ENCODE measurements at regions not wholly inside any gene's neighbourhood (a gene's known extent, or its start where the extent isn't known, plus 50 kb on each side); places are given as distances from the start of the nearest gene placed in this dataset.

DNA sequence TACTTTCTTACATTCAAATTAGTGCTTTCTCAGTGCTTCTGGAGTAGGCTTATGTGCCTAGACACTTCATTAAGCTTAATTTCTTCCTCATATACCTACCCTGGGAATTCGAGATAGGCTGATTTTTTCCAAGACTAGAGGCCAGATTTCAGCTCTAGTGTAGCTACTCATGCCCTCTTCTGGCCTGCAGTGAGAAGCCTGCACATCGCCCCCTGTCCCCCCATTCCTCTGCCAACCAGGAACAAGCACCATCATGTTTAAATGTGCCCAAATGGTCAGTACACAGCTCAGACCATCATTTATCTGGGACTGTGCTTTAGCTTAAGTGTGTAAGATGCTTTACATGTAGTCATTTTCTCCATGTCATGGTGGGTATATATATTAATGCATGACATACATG lies 1218.8 kb upstream of the LRRTM1 start:
- TF ChIP-seq, protein P1, sequence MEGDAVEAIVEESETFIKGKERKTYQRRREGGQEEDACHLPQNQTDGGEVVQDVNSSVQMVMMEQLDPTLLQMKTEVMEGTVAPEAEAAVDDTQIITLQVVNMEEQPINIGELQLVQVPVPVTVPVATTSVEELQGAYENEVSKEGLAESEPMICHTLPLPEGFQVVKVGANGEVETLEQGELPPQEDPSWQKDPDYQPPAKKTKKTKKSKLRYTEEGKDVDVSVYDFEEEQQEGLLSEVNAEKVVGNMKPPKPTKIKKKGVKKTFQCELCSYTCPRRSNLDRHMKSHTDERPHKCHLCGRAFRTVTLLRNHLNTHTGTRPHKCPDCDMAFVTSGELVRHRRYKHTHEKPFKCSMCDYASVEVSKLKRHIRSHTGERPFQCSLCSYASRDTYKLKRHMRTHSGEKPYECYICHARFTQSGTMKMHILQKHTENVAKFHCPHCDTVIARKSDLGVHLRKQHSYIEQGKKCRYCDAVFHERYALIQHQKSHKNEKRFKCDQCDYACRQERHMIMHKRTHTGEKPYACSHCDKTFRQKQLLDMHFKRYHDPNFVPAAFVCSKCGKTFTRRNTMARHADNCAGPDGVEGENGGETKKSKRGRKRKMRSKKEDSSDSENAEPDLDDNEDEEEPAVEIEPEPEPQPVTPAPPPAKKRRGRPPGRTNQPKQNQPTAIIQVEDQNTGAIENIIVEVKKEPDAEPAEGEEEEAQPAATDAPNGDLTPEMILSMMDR (IDR thresholded peaks at IDR 0.05): no peak
- no peak for TF ChIP-seq RFX5 (IDR thresholded peaks at IDR 0.05)
- TF ChIP-seq POLR2A (IDR thresholded peaks at IDR 0.05; ENCODE audit: low read length): no peak
- no peak for TF ChIP-seq SMC3 (IDR thresholded peaks at IDR 0.05)
- TF ChIP-seq REST (IDR thresholded peaks at IDR 0.05): no peak
- no peak for TF ChIP-seq KDM5A (IDR thresholded peaks at IDR 0.05)
- TF ChIP-seq, protein P2, sequence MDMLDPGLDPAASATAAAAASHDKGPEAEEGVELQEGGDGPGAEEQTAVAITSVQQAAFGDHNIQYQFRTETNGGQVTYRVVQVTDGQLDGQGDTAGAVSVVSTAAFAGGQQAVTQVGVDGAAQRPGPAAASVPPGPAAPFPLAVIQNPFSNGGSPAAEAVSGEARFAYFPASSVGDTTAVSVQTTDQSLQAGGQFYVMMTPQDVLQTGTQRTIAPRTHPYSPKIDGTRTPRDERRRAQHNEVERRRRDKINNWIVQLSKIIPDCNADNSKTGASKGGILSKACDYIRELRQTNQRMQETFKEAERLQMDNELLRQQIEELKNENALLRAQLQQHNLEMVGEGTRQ (IDR thresholded peaks at IDR 0.05): no peak
- TF ChIP-seq, protein P3, sequence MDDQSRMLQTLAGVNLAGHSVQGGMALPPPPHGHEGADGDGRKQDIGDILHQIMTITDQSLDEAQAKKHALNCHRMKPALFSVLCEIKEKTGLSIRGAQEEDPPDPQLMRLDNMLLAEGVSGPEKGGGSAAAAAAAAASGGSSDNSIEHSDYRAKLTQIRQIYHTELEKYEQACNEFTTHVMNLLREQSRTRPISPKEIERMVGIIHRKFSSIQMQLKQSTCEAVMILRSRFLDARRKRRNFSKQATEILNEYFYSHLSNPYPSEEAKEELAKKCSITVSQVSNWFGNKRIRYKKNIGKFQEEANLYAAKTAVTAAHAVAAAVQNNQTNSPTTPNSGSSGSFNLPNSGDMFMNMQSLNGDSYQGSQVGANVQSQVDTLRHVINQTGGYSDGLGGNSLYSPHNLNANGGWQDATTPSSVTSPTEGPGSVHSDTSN (IDR thresholded peaks at IDR 0.05): no peak
- no peak for TF ChIP-seq TP53 (CRISPR knock-in tag; IDR thresholded peaks at IDR 0.05)
- no peak for TF ChIP-seq HOXA7 (CRISPR knock-in tag; IDR thresholded peaks at IDR 0.05)
- no peak for TF ChIP-seq HDAC2 (IDR thresholded peaks at IDR 0.05)
